ENCODE measurements at regions not wholly inside any gene's neighbourhood (a gene's known extent, or its start where the extent isn't known, plus 50 kb on each side); places are given as distances from the start of the nearest gene placed in this dataset.

GRCh38 chr9:78595200-78595945 lies 298.4 kb downstream of the PSAT1 start:
- TF ChIP-seq EP300 (IDR thresholded peaks at IDR 0.05): no peak
- TF ChIP-seq POLR2A (IDR thresholded peaks at IDR 0.05): no peak
- TF ChIP-seq, protein P1, sequence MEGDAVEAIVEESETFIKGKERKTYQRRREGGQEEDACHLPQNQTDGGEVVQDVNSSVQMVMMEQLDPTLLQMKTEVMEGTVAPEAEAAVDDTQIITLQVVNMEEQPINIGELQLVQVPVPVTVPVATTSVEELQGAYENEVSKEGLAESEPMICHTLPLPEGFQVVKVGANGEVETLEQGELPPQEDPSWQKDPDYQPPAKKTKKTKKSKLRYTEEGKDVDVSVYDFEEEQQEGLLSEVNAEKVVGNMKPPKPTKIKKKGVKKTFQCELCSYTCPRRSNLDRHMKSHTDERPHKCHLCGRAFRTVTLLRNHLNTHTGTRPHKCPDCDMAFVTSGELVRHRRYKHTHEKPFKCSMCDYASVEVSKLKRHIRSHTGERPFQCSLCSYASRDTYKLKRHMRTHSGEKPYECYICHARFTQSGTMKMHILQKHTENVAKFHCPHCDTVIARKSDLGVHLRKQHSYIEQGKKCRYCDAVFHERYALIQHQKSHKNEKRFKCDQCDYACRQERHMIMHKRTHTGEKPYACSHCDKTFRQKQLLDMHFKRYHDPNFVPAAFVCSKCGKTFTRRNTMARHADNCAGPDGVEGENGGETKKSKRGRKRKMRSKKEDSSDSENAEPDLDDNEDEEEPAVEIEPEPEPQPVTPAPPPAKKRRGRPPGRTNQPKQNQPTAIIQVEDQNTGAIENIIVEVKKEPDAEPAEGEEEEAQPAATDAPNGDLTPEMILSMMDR (IDR thresholded peaks at IDR 0.05): no peak
- Histone ChIP-seq H3K27me3 (no peaks in the 10 kb centered on the region), H3K27ac (no peak overlapping the region), H3K4me1 (ENCODE audit: insufficient read depth) (no peaks in the 10 kb centered on the region), H3K9me3 (no peaks in the 10 kb centered on the region), H3K36me3 (no peaks in the 10 kb centered on the region), H3K4me3 (no peak overlapping the region)
- 74 to 85% (median 80%) methylated on average over 5 of the region's 5 CpGs for WGBS, 3 donors
- intact Hi-C loops (cut with DNase I): no loop called here
- no peak for DNase-seq

GRCh38 chr9:78596346-78596745 lies 299.4 kb downstream of the PSAT1 start:
- 61 to 70% (median 70%) methylated on average over 3 of the region's 3 CpGs for WGBS, 3 donors
- H3K27me3 ChIP-seq: no peaks in the 10 kb centered on the region
- intact Hi-C loops (cut with DNase I): no loop called here

DNA sequence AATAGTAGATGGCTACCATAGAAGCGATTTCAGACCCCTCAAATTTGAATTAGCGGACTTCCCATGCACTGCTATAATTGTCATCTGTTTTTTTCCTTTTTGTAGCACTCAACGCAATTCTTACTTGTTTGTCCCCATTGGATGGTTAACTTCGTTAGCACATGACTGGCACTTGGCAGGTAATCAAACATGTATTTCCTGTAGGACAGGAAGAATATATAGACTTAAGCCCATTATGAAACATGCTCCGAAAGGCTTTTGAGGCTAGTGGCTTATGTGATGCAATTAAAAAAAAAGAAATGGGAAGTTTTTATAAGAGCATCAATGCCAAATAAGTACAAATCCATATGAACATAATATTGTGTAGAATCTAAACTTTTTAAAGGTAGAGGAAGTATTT lies 301.2 kb downstream of the PSAT1 start:
- Histone ChIP-seq H3K4me1 (ENCODE audit: insufficient read depth) (no peaks in the 10 kb centered on the region), H3K27ac (no peak overlapping the region), H3K27me3 (no peaks in the 10 kb centered on the region), H3K36me3 (no peaks in the 10 kb centered on the region), H3K9me3 (no peaks in the 10 kb centered on the region), H3K4me3 (no peak overlapping the region)
- intact Hi-C loops (cut with DNase I): no loop called here
- no peak for DNase-seq
- 81 to 89% (median 88%) methylated on average over 5 of the region's 5 CpGs for WGBS, 3 donors
- TF ChIP-seq POLR2A (IDR thresholded peaks at IDR 0.05): no peak
- TF ChIP-seq, protein P1 (IDR thresholded peaks at IDR 0.05): no peak

More at GRCh38 chr9:78596346-78596745, 299.4 kb downstream of the PSAT1 start:
- TF ChIP-seq POLR2A (IDR thresholded peaks at IDR 0.05) (no peak), EP300 (IDR thresholded peaks at IDR 0.05) (no peak)
- TF ChIP-seq, protein P1 (IDR thresholded peaks at IDR 0.05): no peak
- DNase-seq: no peak
- Histone ChIP-seq H3K4me1 (ENCODE audit: insufficient read depth) (no peaks in the 10 kb centered on the region), H3K9me3 (no peaks in the 10 kb centered on the region), H3K27ac (no peak overlapping the region), H3K4me3 (no peak overlapping the region), H3K36me3 (no peaks in the 10 kb centered on the region)

- Histone ChIP-seq H3K9me3 (no peaks in the 10 kb centered on the region), H3K27me3 (no peaks in the 10 kb centered on the region), H3K4me3 (no peak overlapping the region), H3K4me1 (ENCODE audit: insufficient read depth) (no peaks in the 10 kb centered on the region), H3K27ac (no peak overlapping the region), H3K36me3 (no peaks in the 10 kb centered on the region)
- intact Hi-C loops (cut with DNase I): no loop called here
- TF ChIP-seq EP300 (IDR thresholded peaks at IDR 0.05): no peak
- no peak for TF ChIP-seq POLR2A (IDR thresholded peaks at IDR 0.05)
- TF ChIP-seq, protein P1 (IDR thresholded peaks at IDR 0.05): no peak
- WGBS, 3 donors: 57 to 66% (median 60%) methylated on average over 4 of the region's 4 CpGs
- no peak for DNase-seq
Observed at GRCh38 chr9:78599926-78600325, 303.0 kb downstream of the PSAT1 start.

Data from ovary (tissue), 7 donors.